Type B pancreatic cell (in vitro differentiated cells): ENCODE measurements at regions not wholly inside any gene's neighbourhood (a gene's known extent, or its start where the extent isn't known, plus 50 kb on each side); places are given as distances from the start of the nearest gene placed in this dataset.

Source experiments
- DNase-seq: peaks from one replicate; pipeline ENCODE4 v3.0.0; 2021; ENCODE audit warnings: mixed read lengths; ENCODE audit not compliant: unreplicated experiment; ENCODE audit errors: extremely low spot score
- H3K27ac Mint-ChIP-seq: 2 replicates; pipeline ENCODE4 v1.8.0; 2021; ENCODE audit warnings: mild to moderate bottlenecking, mixed read lengths
- H3K27me3 Mint-ChIP-seq: 2 replicates; pipeline ENCODE4 v1.8.0; 2021; ENCODE audit warnings: mixed read lengths
- H3K36me3 Mint-ChIP-seq: 2 replicates; pipeline ENCODE4 v1.8.0; 2021; ENCODE audit warnings: mixed read lengths
- H3K4me1 Mint-ChIP-seq: one replicate; pipeline ENCODE4 v1.8.0; 2021; ENCODE audit warnings: mixed read lengths; ENCODE audit not compliant: unreplicated experiment
- H3K4me3 Mint-ChIP-seq: 2 replicates; pipeline ENCODE4 v1.8.0; 2021; ENCODE audit warnings: mild to moderate bottlenecking, mixed read lengths
- H3K9me3 Mint-ChIP-seq: 2 replicates; pipeline ENCODE4 v1.8.0; 2021; ENCODE audit warnings: mixed read lengths
- CTCF ChIP-seq: fragments of 200-600 bp; sonication (generic); conservative IDR thresholded peaks from 2 replicates; pipeline ENCODE4 v1.5.0; 2021; ENCODE audit warnings: antibody characterized with exemption, mild to moderate bottlenecking

- no peaks in the 10 kb centered on the region for H3K4me1 Mint-ChIP-seq
- TF ChIP-seq CTCF: no peak
- no peak overlapping the region for H3K4me3 Mint-ChIP-seq
- H3K36me3 Mint-ChIP-seq: no peaks in the 10 kb centered on the region
- no peak for DNase-seq
- H3K27me3 Mint-ChIP-seq: peaks cover 3% of the 10 kb centered on the region
- H3K27ac Mint-ChIP-seq: no peak overlapping the region
- H3K9me3 Mint-ChIP-seq: no peaks in the 10 kb centered on the region
These were observed 593.3 kb upstream of the FANCL start for GRCh38 chr2:58834404-58834803.

- no peak for TF ChIP-seq CTCF
- no peaks in the 10 kb centered on the region for H3K4me1 Mint-ChIP-seq
- peaks cover 5% of the 10 kb centered on the region for H3K9me3 Mint-ChIP-seq
- H3K4me3 Mint-ChIP-seq: no peak overlapping the region
- no peak for DNase-seq
- H3K36me3 Mint-ChIP-seq: no peaks in the 10 kb centered on the region
- no peaks in the 10 kb centered on the region for H3K27me3 Mint-ChIP-seq
- no peak overlapping the region for H3K27ac Mint-ChIP-seq
These were observed 585.7 kb upstream of the FANCL start for GRCh38 chr2:58826795-58827194.

DNA sequence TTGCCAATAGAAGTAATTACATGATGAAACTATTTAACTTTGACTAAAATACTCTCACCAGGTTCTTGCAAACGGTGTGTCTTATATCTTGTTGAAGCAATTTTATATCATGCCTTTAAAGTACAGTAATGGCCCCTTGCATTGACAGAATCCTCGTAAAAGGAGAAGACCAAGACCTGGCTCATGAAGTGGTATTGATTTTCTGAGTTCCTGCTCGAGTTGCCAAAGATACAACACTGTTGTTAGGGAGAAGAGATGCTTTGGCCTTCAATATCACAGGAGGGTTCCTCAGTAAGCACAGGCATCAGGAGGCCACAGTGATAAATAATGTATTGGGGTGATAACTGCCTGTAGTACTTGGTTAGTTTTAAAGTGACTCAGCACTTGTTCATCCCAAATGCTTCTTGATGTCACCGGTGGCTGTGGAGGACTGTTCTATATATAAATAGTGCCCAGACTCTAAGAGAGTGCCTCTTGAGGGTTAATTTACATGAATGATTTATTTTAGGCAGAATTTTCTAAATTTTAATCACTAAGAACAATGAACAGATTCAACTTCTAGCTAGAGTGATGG is 571.7 kb upstream of the FANCL start:
- no peak overlapping the region for H3K4me3 Mint-ChIP-seq
- no peak for DNase-seq
- no peaks in the 10 kb centered on the region for H3K9me3 Mint-ChIP-seq
- TF ChIP-seq CTCF: no peak
- no peaks in the 10 kb centered on the region for H3K36me3 Mint-ChIP-seq
- no peaks in the 10 kb centered on the region for H3K27me3 Mint-ChIP-seq
- no peak overlapping the region for H3K27ac Mint-ChIP-seq
- H3K4me1 Mint-ChIP-seq: no peaks in the 10 kb centered on the region

GRCh38 chr2:58805126-58805525 is 564.0 kb upstream of the FANCL start:
- no peaks in the 10 kb centered on the region for H3K4me1 Mint-ChIP-seq
- no peak overlapping the region for H3K4me3 Mint-ChIP-seq
- no peaks in the 10 kb centered on the region for H3K9me3 Mint-ChIP-seq
- H3K36me3 Mint-ChIP-seq: no peaks in the 10 kb centered on the region
- no peaks in the 10 kb centered on the region for H3K27me3 Mint-ChIP-seq
- H3K27ac Mint-ChIP-seq: no peak overlapping the region
- no peak for TF ChIP-seq CTCF
- DNase-seq: no peak

DNA sequence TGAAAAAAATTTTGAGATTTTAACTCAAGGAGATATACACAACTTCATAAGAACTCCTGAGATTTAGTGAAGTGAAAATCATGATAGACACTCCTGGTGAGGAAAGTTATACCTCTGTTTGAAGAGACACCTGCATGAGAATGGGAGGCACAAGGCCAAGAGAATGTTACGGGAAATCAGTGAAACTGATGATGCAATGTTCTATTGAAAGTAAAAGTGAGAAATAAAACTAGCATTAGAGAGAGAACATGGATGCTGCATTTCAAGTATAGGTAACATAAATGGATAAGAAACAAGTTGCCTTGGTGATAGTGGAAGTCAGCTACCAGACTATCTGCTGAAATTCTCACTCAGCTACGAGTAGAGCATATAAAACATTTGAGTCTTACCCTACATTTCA is 562.1 kb upstream of the FANCL start:
- Mint-ChIP-seq H3K27ac (no peak overlapping the region), H3K4me1 (no peaks in the 10 kb centered on the region), H3K27me3 (no peaks in the 10 kb centered on the region)

More for the DNA sequence above, 562.1 kb upstream of the FANCL start:
- no peaks in the 10 kb centered on the region for H3K9me3 Mint-ChIP-seq
- no peaks in the 10 kb centered on the region for H3K36me3 Mint-ChIP-seq
- no peak for DNase-seq
- TF ChIP-seq CTCF: no peak
- no peak overlapping the region for H3K4me3 Mint-ChIP-seq
